K562 (cell line): ENCODE measurements at regions not wholly inside any gene's neighbourhood (a gene's known extent, or its start where the extent isn't known, plus 50 kb on each side); places are given as distances from the start of the nearest gene placed in this dataset.

Experiments
- ATAC-seq: fragments of 200-7000 bp; cut with Tn5 transposase; 3 replicates; pipeline ENCODE4 v1.9.1; 2020; ENCODE audit warnings: moderate library complexity
- BruUV-seq: library from RNA; stranded (reverse); fragments of 400-500 nt; replicated peaks from 2 replicates; lab custom pipeline; 2021; lab: Mats Ljungman, UMichigan
- CTCF ChIA-PET: fragments of 300-600 bp; formaldehyde crosslinking; extraction: SDS; loops from one replicate; lab custom pipeline; 2021; ENCODE audit warnings: low intra/inter-chr PET ratio; lab: Yijun Ruan, JAX
- POLR2A ChIA-PET: fragments of 300-600, 350-650 bp; sonication (Branson Sonifier 250); formaldehyde crosslinking; extraction: SDS; loops from one replicate; lab custom pipeline; 2021; ENCODE audit warnings: antibody characterized with exemption, inconsistent platforms; lab: Yijun Ruan, JAX
- DNase-seq, 4 experiments: peaks; one replicate each; pipeline versions ENCODE4 v3.0.0 to v3.0.0-alpha.2; 2011 to 2018; ENCODE audit warnings: low spot score in 3 of 4, mixed read lengths in 3 of 4; ENCODE audit errors: extremely low read depth in 1 of 4
- FAIRE-seq: peaks from 2 replicates; lab custom pipeline; 2011; peaks lifted over from hg19 to GRCh38; lab: Jason Lieb, UNC
- H2AFZ ChIP-seq: 2 replicates; pipeline ENCODE4 v1.6.0; 2011; ENCODE audit warnings: low read depth, low read length, control low read depth, inconsistent platforms
- H3K27ac ChIP-seq: fragments of 200-600 bp; 3 replicates; pipeline ENCODE4 v1.8.0; 2011; ENCODE audit warnings: low read depth, mild to moderate bottlenecking, control low read depth, inconsistent platforms, low read length, moderate library complexity, mixed read lengths; ENCODE audit errors: extremely low read depth
- H3K27me3 ChIP-seq, 2 experiments: fragments of 300-600 bp in 1 of 2; 2 replicates in 1 of 2; 3 replicates in 1 of 2; pipeline versions ENCODE4 v1.6.0 to v1.8.0; 2011; ENCODE audit warnings: inconsistent platforms in 2 of 2, low read length in 2 of 2, mild to moderate bottlenecking in 1 of 2, mixed read lengths in 1 of 2, moderate library complexity in 1 of 2; ENCODE audit not compliant: control insufficient read depth in 2 of 2, insufficient read depth in 2 of 2
- H3K36me3 ChIP-seq: fragments of 300-600 bp; 3 replicates; pipeline ENCODE4 v1.8.0; 2011; ENCODE audit warnings: mild to moderate bottlenecking, low read length, inconsistent platforms; ENCODE audit not compliant: control insufficient read depth, insufficient read depth
- H3K4me1 ChIP-seq, 2 experiments: fragments of 200-600 bp in 1 of 2; replicated peaks in 1 of 2; 2 replicates in 1 of 2; 3 replicates in 1 of 2; pipeline versions ENCODE4 v1.5.1 to v1.8.0; 2011; ENCODE audit warnings: inconsistent platforms in 2 of 2, low read length in 2 of 2, mild to moderate bottlenecking in 1 of 2, mixed read lengths in 1 of 2, moderate library complexity in 1 of 2; ENCODE audit not compliant: control insufficient read depth in 2 of 2, insufficient read depth in 2 of 2
- H3K4me2 ChIP-seq: 2 replicates; pipeline ENCODE4 v1.6.1; 2011; ENCODE audit warnings: low read length, control low read depth, inconsistent platforms, mixed read lengths; ENCODE audit not compliant: insufficient read depth
- H3K4me3 ChIP-seq: fragments of 200-600 bp; sonication (generic), shearing (Covaris generic); 2 replicates; pipeline ENCODE4 v1.5.1; 2016; ENCODE audit warnings: control low read depth, inconsistent platforms
- H3K79me2 ChIP-seq: fragments of 200-600 bp; 3 replicates; pipeline ENCODE4 v1.8.0; 2011; ENCODE audit warnings: low read length, inconsistent platforms; ENCODE audit not compliant: control insufficient read depth, insufficient read depth
- H3K9ac ChIP-seq, 2 experiments: 2 replicates each; pipeline versions ENCODE4 v1.6.0 to v1.6.1; 2011; ENCODE audit warnings: low read depth in 2 of 2, low read length in 2 of 2, control low read depth in 1 of 2, inconsistent platforms in 1 of 2, mild to moderate bottlenecking in 1 of 2, mixed read lengths in 1 of 2; ENCODE audit not compliant: insufficient read depth in 1 of 2
- H3K9me1 ChIP-seq: one replicate; pipeline ENCODE4 v1.6.0; 2011; ENCODE audit warnings: inconsistent platforms, mild to moderate bottlenecking, low read length, moderate library complexity; ENCODE audit not compliant: control insufficient read depth, insufficient read depth
- H3K9me3 ChIP-seq: replicated peaks from 2 replicates; pipeline ENCODE4 v1.5.1; 2011; ENCODE audit warnings: low read depth, low read length, inconsistent platforms; ENCODE audit not compliant: control insufficient read depth, insufficient read depth
- H4K20me1 ChIP-seq: replicated peaks from 2 replicates; pipeline ENCODE4 v1.6.1; 2011; ENCODE audit warnings: low read length, inconsistent platforms, mixed read lengths; ENCODE audit not compliant: control insufficient read depth, insufficient read depth
- ATF1 ChIP-seq, 2 experiments: fragments of 450-650 bp in 1 of 2; IDR thresholded peaks; 2 replicates each; pipeline ENCODE4 v1.6.1; 2016; ENCODE audit warnings: missing compliant biosample characterization in 1 of 2, missing genetic modification characterization in 1 of 2
- FOXP1 ChIP-seq: sonication (generic); formaldehyde crosslinking; IDR thresholded peaks from 2 replicates; pipeline ENCODE4 v1.8.0; 2022; ENCODE audit warnings: mild to moderate bottlenecking, missing genetic modification reagents
- HDAC2 ChIP-seq: fragments of 450-650 bp; IDR thresholded peaks from 2 replicates; pipeline ENCODE4 v1.6.1; 2016; ENCODE audit warnings: mild to moderate bottlenecking
- RFX1 ChIP-seq: fragments of 450-650 bp; IDR thresholded peaks from 2 replicates; pipeline ENCODE4 v1.6.1; 2016; ENCODE audit warnings: mild to moderate bottlenecking, moderate library complexity
- SRSF3 ChIP-seq: fragments of 200-400 bp; formaldehyde crosslinking; IDR thresholded peaks from 2 replicates; pipeline ENCODE4 v1.6.1; 2016; ENCODE audit warnings: mild to moderate bottlenecking, low read length, moderate library complexity; ENCODE audit not compliant: insufficient read depth
- TARDBP ChIP-seq: fragments of 450-650 bp; IDR thresholded peaks from 2 replicates; pipeline ENCODE4 v1.6.1; 2016
- TGIF2 ChIP-seq: sonication (generic); formaldehyde crosslinking; IDR thresholded peaks from 2 replicates; pipeline ENCODE4 v1.8.1; 2022; ENCODE audit warnings: mild to moderate bottlenecking, missing genetic modification reagents, moderate library complexity
- ZBTB17 ChIP-seq: fragments of 450-650 bp; formaldehyde crosslinking; IDR thresholded peaks from 2 replicates; pipeline ENCODE4 v1.4.0; 2020; ENCODE audit warnings: mild to moderate bottlenecking
- ZNF280B ChIP-seq: fragments of 250-450 bp; sonication (Bioruptor Pico); IDR thresholded peaks from 2 replicates; pipeline ENCODE4 v1.5.1; 2021; ENCODE audit warnings: mild to moderate bottlenecking
- WGBS: fragments of 100-300 bp; shearing (Covaris generic); methylation state at CpG from one replicate; pipeline ENCODE4 v1.1.6; 2016; ENCODE audit warnings: low coverage, mixed read lengths; ENCODE audit not compliant: insufficient coverage; ENCODE audit errors: missing lambda C conversion rate; 5-methylcytosine and 5-hydroxymethylcytosine counted together
- in situ Hi-C: fragments of 300-500 bp; cut with MboI; formaldehyde crosslinking; loops from 4 replicates; pipeline ENCODE4 v1.15.0; 2018; ENCODE audit warnings: inconsistent platforms, mixed read lengths
- intact Hi-C: fragments of 100-400 bp; cut with micrococcal nuclease; formaldehyde crosslinking; loops from 2 replicates; pipeline ENCODE4 v1.14.2; 2022
- TF ChIP-seq, protein P1 (sequence below): fragments of 250-450 bp; sonication (Bioruptor Pico); IDR thresholded peaks from 2 replicates; pipeline ENCODE4 v1.8.0; 2022; ENCODE audit warnings: moderate library complexity, mild to moderate bottlenecking, inconsistent platforms

DNA sequence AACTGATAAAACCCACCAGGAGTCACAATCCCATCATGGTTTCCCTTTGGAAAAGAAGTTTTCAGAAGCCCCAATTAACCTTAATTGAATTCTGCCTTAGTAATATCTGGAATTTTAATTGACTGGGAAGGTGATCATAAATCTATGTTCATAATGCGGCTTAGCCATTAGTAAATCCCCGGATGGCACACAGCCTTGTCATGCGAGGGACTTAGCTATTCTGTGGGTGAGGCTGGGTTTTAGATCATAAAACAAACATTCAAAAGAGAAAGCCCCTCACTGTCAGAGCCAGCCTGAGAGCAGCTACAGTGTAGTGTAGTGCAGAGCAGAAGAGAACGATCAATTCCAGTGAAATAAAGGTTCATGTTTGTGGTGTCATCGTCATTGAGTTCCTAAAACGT lies 124.0 kb upstream of the NOCT start:
- Histone ChIP-seq H3K9ac (no peak overlapping the region), H3K27me3 (no peaks in the 10 kb centered on the region), H3K27ac (no peak overlapping the region), H3K4me1 (peaks cover 0 to 2% of the 10 kb centered on the region in 2 experiments; a peak in 2 of 5 replicates), H2AFZ (peak overlapping the region; percentile 56; the same call in 1 of the 2 replicates), H3K4me2 (no peak overlapping the region), H3K9me3 (no peaks in the 10 kb centered on the region), H3K9me1 (no peaks in the 10 kb centered on the region), H4K20me1 (no peaks in the 10 kb centered on the region), H3K4me3 (no peak overlapping the region), H3K36me3 (no peaks in the 10 kb centered on the region), H3K79me2 (no peaks in the 10 kb centered on the region)
- in situ Hi-C loops, result no loop called here
- WGBS, result 40% methylated on average over 6 of the region's 6 CpGs
- POLR2A ChIA-PET, result no interaction called here
- CTCF ChIA-PET, result no interaction called here
- intact Hi-C loops, result no loop called here
- BruUV-seq, result no TSS peak
- DNase-seq (no peak), FAIRE-seq (no peak), ATAC-seq (no peak; the same call in 2 of the 3 replicates)
- no peak for TF ChIP-seq FOXP1 (CRISPR knock-in tag)
- TF ChIP-seq HDAC2, result no peak
- TF ChIP-seq SRSF3, result no peak
- TF ChIP-seq ATF1 (CRISPR knock-in tag; IDR thresholded peaks at IDR 0.05), result no peak
- TF ChIP-seq ATF1 (tag; IDR thresholded peaks at IDR 0.05), result no peak
- no peak for TF ChIP-seq TARDBP
- TF ChIP-seq, protein P1, sequence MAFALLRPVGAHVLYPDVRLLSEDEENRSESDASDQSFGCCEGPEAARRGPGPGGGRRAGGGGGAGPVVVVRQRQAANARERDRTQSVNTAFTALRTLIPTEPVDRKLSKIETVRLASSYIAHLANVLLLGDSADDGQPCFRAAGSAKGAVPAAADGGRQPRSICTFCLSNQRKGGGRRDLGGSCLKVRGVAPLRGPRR, result no peak
- no peak for TF ChIP-seq TGIF2 (CRISPR knock-in tag)
- no peak for TF ChIP-seq ZNF280B (CRISPR knock-in tag)
- TF ChIP-seq ZBTB17 (CRISPR knock-in tag), result no peak
- no peak for TF ChIP-seq RFX1
